ENCODE measurements at regions not wholly inside any gene's neighbourhood (a gene's known extent, or its start where the extent isn't known, plus 50 kb on each side); places are given as distances from the start of the nearest gene placed in this dataset.

GRCh38 chr14:85852906-85853305 lies 323.0 kb downstream of the FLRT2 start:
- no peak for TF ChIP-seq CTCF (IDR thresholded peaks at IDR 0.05)
- TF ChIP-seq POLR2AphosphoS5 (IDR thresholded peaks at IDR 0.05), result no peak
- no peak for TF ChIP-seq POLR2A (IDR thresholded peaks at IDR 0.05)

All from breast epithelium (tissue), 3 donors.